Thyroid gland (tissue), 4 donors: ENCODE measurements at regions not wholly inside any gene's neighbourhood (a gene's known extent, or its start where the extent isn't known, plus 50 kb on each side); places are given as distances from the start of the nearest gene placed in this dataset.

Experiments
- CTCF ChIP-seq, 6 experiments: fragments of 200-600 bp in 3 of 6; fragments of 450-650 bp in 3 of 6; sonication (generic) in 3 of 6; IDR thresholded peaks; one replicate each; pipeline ENCODE4 v1.5.1; 2016 to 2019; ENCODE audit warnings: antibody characterized with exemption in 6 of 6, mild to moderate bottlenecking in 2 of 6, inconsistent platforms in 1 of 6, moderate library complexity in 1 of 6
- POLR2A ChIP-seq, 2 donors: fragments of 450-650 bp; IDR thresholded peaks; one replicate each; pipeline ENCODE4 v1.6.1; 2017; ENCODE audit warnings: antibody characterized with exemption in 2 of 2, mild to moderate bottlenecking in 2 of 2, moderate library complexity in 1 of 2

GRCh38 chr10:63752318-63752717 lies 231.1 kb downstream of the REEP3 start:
- no peak for TF ChIP-seq CTCF (IDR thresholded peaks at IDR 0.05)
- TF ChIP-seq POLR2A (IDR thresholded peaks at IDR 0.05), result no peak
